HEK293T (cell line): ENCODE measurements at regions not wholly inside any gene's neighbourhood (a gene's known extent, or its start where the extent isn't known, plus 50 kb on each side); places are given as distances from the start of the nearest gene placed in this dataset.

Experiments
- ARNT ChIP-seq: fragments of 450-650 bp; IDR thresholded peaks from 2 replicates; pipeline ENCODE4 v1.6.1; 2017; ENCODE audit warnings: mild to moderate bottlenecking
- FOXA1 ChIP-seq: fragments of 450-650 bp; IDR thresholded peaks from 2 replicates; pipeline ENCODE4 v1.6.1; 2016; ENCODE audit warnings: mild to moderate bottlenecking
- LEF1 ChIP-seq: fragments of 450-650 bp; IDR thresholded peaks from 2 replicates; pipeline ENCODE4 v1.6.1; 2017; ENCODE audit warnings: mild to moderate bottlenecking, borderline replicate concordance
- SP1 ChIP-seq: fragments of 450-650 bp; IDR thresholded peaks from 2 replicates; pipeline ENCODE4 v1.6.1; 2017
- SUZ12 ChIP-seq: fragments of 450-650 bp; IDR thresholded peaks from 2 replicates; pipeline ENCODE4 v1.6.1; 2016; ENCODE audit warnings: mild to moderate bottlenecking
- ZNF384 ChIP-seq: fragments of 450-650 bp; IDR thresholded peaks from 2 replicates; pipeline ENCODE4 v1.6.1; 2016

- TF ChIP-seq ARNT (no peak), SP1 (no peak), ZNF384 (no peak), FOXA1 (no peak), SUZ12 (no peak), LEF1 (no peak)
These were observed 84.3 kb downstream of the PFDN4 start for GRCh38 chr20:54292185-54292584.
